ENCODE measurements at regions not wholly inside any gene's neighbourhood (a gene's known extent, or its start where the extent isn't known, plus 50 kb on each side); places are given as distances from the start of the nearest gene placed in this dataset.

DNA sequence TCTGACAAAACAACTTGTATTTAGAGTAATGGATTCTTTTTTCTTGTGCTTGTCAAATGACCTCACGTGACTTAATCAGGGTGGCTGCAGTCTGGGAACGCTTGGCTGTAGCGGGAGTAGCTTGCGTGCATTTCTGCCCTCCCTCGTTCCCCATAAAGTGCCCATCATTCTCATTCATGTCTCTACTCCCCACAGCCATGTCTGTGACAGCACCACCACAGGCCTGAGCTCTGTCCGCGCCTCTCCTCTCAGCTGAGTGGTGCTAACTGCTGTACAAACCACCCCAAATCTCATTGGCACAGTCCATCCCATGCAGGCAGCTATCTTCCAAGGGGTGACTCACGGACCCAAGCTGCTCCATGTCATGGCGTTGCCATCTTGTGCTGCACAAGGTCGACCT is 161.7 kb downstream of the TSN start:
- TF ChIP-seq, protein P1, sequence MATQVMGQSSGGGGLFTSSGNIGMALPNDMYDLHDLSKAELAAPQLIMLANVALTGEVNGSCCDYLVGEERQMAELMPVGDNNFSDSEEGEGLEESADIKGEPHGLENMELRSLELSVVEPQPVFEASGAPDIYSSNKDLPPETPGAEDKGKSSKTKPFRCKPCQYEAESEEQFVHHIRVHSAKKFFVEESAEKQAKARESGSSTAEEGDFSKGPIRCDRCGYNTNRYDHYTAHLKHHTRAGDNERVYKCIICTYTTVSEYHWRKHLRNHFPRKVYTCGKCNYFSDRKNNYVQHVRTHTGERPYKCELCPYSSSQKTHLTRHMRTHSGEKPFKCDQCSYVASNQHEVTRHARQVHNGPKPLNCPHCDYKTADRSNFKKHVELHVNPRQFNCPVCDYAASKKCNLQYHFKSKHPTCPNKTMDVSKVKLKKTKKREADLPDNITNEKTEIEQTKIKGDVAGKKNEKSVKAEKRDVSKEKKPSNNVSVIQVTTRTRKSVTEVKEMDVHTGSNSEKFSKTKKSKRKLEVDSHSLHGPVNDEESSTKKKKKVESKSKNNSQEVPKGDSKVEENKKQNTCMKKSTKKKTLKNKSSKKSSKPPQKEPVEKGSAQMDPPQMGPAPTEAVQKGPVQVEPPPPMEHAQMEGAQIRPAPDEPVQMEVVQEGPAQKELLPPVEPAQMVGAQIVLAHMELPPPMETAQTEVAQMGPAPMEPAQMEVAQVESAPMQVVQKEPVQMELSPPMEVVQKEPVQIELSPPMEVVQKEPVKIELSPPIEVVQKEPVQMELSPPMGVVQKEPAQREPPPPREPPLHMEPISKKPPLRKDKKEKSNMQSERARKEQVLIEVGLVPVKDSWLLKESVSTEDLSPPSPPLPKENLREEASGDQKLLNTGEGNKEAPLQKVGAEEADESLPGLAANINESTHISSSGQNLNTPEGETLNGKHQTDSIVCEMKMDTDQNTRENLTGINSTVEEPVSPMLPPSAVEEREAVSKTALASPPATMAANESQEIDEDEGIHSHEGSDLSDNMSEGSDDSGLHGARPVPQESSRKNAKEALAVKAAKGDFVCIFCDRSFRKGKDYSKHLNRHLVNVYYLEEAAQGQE (IDR thresholded peaks at IDR 0.05; ENCODE audit: insufficient read depth in 1 of 2, low read depth in 2 of 2, low read length in 2 of 2): no peak
- TF ChIP-seq FOXP2 (optimal IDR thresholded peaks at IDR 0.05; ENCODE audit: borderline replicate concordance, extremely low read depth, extremely low read length, insufficient read depth) (no peak), POLR2AphosphoS5 (IDR thresholded peaks at IDR 0.05; ENCODE audit: low read depth, low read length) (no peak), TAF1 (IDR thresholded peaks at IDR 0.05; ENCODE audit: borderline replicate concordance, insufficient read depth, low read length) (no peak), SIN3A (IDR thresholded peaks at IDR 0.05; ENCODE audit: borderline replicate concordance, insufficient read depth, low read length) (no peak)

DNA sequence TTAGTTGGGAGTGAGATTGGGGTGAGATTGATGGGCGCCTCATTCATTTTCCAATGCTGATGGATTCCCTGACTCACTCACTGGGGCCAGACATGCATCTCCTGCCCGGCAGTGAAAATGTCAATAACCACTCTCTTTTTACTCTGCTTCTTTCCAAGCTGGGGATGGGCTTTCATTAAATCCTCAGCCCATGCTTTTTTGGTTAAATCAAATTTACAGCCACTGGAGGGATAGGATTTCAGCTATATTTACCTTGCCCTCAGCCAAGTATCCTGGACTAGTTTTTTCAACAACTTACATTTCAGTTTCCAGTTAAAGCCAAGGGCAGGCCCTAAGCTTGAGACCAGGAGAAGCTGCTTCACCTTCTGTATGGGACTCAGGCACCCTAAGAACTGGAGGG is 162.8 kb downstream of the TSN start:
- TF ChIP-seq TAF1 (IDR thresholded peaks at IDR 0.05; ENCODE audit: borderline replicate concordance, insufficient read depth, low read length) (no peak), POLR2AphosphoS5 (IDR thresholded peaks at IDR 0.05; ENCODE audit: low read depth, low read length) (no peak), SIN3A (IDR thresholded peaks at IDR 0.05; ENCODE audit: borderline replicate concordance, insufficient read depth, low read length) (no peak), FOXP2 (optimal IDR thresholded peaks at IDR 0.05; ENCODE audit: borderline replicate concordance, extremely low read depth, extremely low read length, insufficient read depth) (no peak)
- TF ChIP-seq, protein P1 (IDR thresholded peaks at IDR 0.05; ENCODE audit: insufficient read depth in 1 of 2, low read depth in 2 of 2, low read length in 2 of 2): no peak

DNA sequence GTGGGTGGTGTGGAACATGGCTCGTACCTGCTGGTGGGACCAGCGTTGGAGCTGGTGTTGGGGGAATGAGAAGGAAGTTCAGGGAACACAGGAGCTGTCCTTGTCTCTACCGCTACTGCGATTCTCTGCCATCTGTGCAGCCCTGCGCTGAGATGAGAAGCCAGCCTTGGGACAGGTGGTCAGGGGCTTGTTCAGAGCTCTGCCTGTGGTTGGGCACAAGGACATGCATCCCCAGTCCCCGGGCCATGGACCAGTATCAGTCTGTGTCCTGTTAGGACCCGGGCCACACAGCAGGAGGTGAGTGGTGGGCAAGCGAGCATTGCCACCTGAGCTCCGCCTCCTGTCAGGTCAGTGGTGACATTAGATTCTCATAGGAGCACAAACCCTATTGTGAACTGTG is 164.4 kb downstream of the TSN start:
- TF ChIP-seq FOXP2 (optimal IDR thresholded peaks at IDR 0.05; ENCODE audit: borderline replicate concordance, extremely low read depth, extremely low read length, insufficient read depth) (no peak), SIN3A (IDR thresholded peaks at IDR 0.05; ENCODE audit: borderline replicate concordance, insufficient read depth, low read length) (no peak), POLR2AphosphoS5 (IDR thresholded peaks at IDR 0.05; ENCODE audit: low read depth, low read length) (no peak), TAF1 (IDR thresholded peaks at IDR 0.05; ENCODE audit: borderline replicate concordance, insufficient read depth, low read length) (no peak)
- TF ChIP-seq, protein P1 (IDR thresholded peaks at IDR 0.05; ENCODE audit: insufficient read depth in 1 of 2, low read depth in 2 of 2, low read length in 2 of 2): no peak

DNA sequence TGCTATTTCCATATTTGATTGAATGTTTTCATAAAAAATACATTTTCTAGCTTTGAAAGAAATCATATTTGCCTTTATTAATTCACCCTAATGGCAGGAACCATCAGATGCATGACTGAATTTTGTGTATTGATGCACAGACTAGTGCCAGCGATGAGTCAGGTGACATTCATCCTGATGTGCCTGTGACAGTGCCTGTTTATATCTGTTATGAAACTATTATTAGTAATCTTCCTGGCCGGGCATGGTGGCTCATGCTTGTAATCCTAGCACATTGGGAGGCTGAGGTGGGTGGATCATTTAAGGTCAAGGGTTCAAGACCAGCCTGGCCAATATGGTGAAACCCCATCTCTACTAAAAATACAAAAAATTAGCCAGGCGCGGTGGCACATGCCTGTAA is 170.0 kb downstream of the TSN start:
- TF ChIP-seq POLR2AphosphoS5 (IDR thresholded peaks at IDR 0.05; ENCODE audit: low read depth, low read length): no peak

DNA sequence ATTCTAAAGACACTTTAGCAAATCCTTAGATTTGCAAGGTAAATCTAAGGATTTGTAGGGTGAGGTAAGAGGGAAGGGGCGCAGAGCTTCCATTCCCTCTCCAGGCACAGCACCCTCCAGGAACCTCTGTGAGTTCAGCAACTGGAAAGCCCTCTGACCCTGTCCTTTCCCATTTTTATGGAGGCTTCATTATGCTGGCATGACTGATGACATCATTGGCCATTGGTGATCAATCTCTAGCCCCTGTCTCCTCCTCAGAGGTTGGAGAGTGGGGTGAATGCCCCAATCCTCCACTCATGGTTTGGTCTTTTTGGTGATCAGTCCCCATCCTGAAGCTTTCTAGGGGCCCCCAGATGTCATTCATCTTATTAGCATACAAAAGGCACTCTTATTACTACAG is 187.8 kb downstream of the TSN start:
- TF ChIP-seq FOXP2 (optimal IDR thresholded peaks at IDR 0.05; ENCODE audit: borderline replicate concordance, extremely low read depth, extremely low read length, insufficient read depth): no peak
- TF ChIP-seq, protein P1 (IDR thresholded peaks at IDR 0.05; ENCODE audit: insufficient read depth in 1 of 2, low read depth in 2 of 2, low read length in 2 of 2): no peak
- TF ChIP-seq TAF1 (IDR thresholded peaks at IDR 0.05; ENCODE audit: borderline replicate concordance, insufficient read depth, low read length): no peak
- no peak for TF ChIP-seq SIN3A (IDR thresholded peaks at IDR 0.05; ENCODE audit: borderline replicate concordance, insufficient read depth, low read length)
- TF ChIP-seq POLR2AphosphoS5 (IDR thresholded peaks at IDR 0.05; ENCODE audit: low read depth, low read length): no peak

Data from PFSK-1 (cell line).